GM06990 (cell line): ENCODE measurements at regions not wholly inside any gene's neighbourhood (a gene's known extent, or its start where the extent isn't known, plus 50 kb on each side); places are given as distances from the start of the nearest gene placed in this dataset.
"Not testable (repeated sequence)": the region's sequence is repeated elsewhere in the genome, so short reads cannot be mapped to it uniquely, and the experiment has no call there.

ENCODE experiments used
- DNase-seq: peaks from one replicate; pipeline ENCODE4 v3.0.0-alpha.2; 2011; ENCODE audit not compliant: insufficient read length; ENCODE audit errors: extremely low read depth
- H3K27me3 ChIP-seq: replicated peaks from 2 replicates; pipeline ENCODE4 v1.6.0; 2011; ENCODE audit warnings: low read length; ENCODE audit not compliant: control insufficient read depth, insufficient read depth
- H3K36me3 ChIP-seq: 2 replicates; pipeline ENCODE4 v1.5.1; 2011; ENCODE audit warnings: low read length; ENCODE audit not compliant: control insufficient read depth, insufficient read depth
- H3K4me3 ChIP-seq: replicated peaks from 2 replicates; pipeline ENCODE4 v1.5.1; 2011; ENCODE audit warnings: low read depth, mild to moderate bottlenecking, control low read depth, low read length
- TF ChIP-seq, protein P1 (sequence below): IDR thresholded peaks from 2 replicates; pipeline ENCODE4 v1.5.1; 2011; ENCODE audit warnings: low read length, control low read depth, mild to moderate bottlenecking, inconsistent platforms; ENCODE audit not compliant: insufficient read depth, poor library complexity, severe bottlenecking

DNA sequence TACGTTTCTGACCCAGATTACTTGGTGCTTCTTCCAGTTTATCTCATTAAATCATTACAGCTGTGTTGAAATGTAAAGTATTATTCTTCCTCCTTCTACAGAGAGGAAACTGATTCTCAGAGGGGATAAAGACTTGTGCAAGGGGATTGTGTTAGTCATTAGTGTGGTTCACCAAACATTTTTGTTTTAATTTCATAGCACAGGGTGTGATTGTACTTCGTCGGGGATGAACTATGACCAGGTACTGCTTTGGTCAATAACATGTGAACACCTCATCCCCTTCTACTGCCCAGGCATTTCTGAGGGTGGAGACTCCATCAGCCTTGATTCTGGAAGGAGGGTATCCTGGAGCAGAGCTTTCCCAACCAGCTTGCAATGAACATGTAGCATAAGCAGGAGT, 120.2 kb upstream of the ALX4 start:
- Histone ChIP-seq H3K4me3 (no peak overlapping the region), H3K27me3 (no peaks in the 10 kb centered on the region), H3K36me3 (no peaks in the 10 kb centered on the region)
- DNase-seq, result no peak
- TF ChIP-seq, protein P1, sequence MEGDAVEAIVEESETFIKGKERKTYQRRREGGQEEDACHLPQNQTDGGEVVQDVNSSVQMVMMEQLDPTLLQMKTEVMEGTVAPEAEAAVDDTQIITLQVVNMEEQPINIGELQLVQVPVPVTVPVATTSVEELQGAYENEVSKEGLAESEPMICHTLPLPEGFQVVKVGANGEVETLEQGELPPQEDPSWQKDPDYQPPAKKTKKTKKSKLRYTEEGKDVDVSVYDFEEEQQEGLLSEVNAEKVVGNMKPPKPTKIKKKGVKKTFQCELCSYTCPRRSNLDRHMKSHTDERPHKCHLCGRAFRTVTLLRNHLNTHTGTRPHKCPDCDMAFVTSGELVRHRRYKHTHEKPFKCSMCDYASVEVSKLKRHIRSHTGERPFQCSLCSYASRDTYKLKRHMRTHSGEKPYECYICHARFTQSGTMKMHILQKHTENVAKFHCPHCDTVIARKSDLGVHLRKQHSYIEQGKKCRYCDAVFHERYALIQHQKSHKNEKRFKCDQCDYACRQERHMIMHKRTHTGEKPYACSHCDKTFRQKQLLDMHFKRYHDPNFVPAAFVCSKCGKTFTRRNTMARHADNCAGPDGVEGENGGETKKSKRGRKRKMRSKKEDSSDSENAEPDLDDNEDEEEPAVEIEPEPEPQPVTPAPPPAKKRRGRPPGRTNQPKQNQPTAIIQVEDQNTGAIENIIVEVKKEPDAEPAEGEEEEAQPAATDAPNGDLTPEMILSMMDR, result no peak

DNA sequence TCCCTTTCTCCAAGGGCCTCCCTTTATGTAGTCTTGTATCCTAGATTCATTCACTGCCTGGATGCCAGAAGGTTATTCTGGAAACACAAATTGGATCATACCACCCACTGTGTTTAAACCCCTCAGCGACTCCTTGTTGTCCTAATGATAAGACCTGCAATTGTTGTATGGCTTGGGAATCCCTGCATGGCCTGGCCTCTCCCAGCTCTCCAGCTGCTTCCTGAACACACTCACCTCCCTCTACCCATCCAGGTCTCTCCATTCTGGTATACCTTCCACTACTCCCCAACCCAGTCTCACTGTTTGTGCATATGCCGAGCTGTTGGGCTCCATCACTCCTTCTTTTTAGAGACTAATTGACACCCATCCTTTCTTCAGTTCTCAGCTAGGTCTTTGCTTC, 124.3 kb upstream of the ALX4 start:
- no peak for DNase-seq
- Histone ChIP-seq H3K4me3 (no peak overlapping the region), H3K27me3 (no peaks in the 10 kb centered on the region), H3K36me3 (no peaks in the 10 kb centered on the region)
- TF ChIP-seq, protein P1, result no peak

DNA sequence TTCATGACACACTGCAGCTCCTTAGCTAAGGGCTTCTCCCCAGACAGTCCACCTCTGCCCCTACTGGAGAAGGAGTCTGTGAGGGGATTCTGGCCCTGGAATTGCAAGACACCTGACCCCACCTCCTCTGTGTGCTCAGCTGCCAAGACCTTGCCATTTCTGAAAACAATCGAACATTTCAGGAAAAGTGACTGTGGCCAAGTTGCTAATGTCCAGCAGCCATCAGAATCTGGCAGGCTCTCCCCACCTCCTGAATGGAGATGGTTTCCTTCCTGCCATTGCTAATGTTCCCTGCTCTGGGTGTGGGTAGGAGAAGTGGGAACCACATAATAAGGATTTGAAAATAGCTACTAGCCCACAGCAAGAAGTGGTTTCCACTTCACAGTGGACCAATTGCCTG, 127.2 kb upstream of the ALX4 start:
- DNase-seq, result no peak
- TF ChIP-seq, protein P1, result no peak

DNA sequence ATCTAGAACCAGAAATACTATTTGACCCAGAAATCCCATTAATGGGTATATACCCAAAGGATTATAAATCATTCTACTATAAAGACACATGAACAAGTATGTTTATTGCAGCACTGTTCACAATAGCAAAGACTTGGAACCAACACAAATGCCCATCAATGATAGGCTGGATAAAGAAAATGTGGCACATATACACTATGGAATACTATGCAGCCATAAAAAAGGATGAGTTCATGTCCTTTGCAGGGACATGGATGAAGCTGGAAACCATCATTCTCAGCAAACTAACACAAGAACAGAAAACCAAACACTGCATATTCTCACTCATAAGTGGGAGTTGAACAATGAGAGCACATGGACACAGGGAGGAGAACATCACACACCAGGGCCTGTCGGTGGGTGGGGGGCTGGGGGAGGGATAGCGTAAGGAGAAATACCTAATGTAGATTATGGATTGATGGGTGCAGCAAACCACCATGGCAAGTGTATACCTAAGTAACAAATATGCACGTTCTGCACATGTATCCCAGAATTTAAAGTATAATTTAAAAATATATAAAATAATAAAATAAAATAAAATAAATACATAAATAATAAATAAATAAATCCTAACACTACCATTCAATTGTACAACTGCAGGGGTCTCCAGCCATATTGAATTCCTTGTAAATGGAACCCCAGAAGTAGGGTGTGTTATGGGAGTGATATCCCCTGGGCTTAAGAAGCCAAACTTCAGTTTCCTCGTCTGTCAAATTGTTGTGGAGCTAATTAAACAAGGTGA, 122.4 kb upstream of the CD82 start:
- not testable (repeated sequence) for DNase-seq, H3K36me3 ChIP-seq, H3K4me3 ChIP-seq, H3K27me3 ChIP-seq

More for the DNA sequence above, 127.2 kb upstream of the ALX4 start:
- Histone ChIP-seq H3K27me3 (no peaks in the 10 kb centered on the region), H3K36me3 (no peaks in the 10 kb centered on the region), H3K4me3 (no peak overlapping the region)

DNA sequence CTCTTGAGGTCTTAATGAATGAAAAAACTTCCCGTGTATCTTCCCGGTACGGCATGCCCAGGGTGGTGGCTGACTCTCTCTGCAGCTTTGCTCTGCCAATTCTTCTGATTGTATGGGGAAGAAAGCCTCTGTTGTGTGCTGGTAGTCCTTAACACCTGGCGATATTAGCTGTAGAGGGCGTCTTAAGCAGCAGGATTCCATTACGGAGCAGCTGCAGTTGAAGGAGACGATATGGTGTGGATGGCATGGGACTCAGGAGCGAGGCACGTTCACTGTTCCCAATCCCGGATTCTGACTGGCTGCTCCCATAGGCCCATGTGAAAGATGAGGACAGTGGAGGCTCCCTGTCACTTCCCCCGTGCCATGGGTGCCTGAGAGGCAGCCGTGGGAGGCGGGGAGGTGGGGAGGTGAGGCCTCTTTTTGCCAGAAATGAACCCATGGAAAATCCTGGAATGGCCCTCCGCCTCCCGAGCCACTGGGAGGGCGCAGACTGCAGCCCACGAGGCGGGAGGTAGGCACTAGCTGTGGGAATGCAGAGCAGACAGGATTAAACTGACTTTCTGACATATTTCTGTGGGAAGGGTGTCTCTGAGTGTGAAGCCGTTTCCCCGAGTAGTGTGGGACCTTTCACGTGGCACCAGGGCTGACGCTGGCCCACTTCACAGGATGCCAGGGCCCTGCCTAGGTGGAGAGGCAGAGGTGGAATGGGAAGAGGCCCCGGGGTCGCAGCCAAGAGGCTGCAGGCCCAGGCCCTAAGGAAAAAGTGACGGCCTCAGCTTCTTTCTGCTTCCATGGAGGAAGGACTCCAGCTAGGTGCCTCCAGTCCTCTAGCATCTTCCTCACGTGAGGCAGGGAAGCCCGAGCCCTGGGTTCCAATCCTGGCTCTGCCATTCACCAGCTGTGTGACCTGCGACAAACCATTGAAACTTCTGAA, 121.4 kb upstream of the CD82 start:
- TF ChIP-seq, protein P1, result no peak
- no peaks in the 10 kb centered on the region; the same call in 1 of the 2 replicates for H3K27me3 ChIP-seq
- no peak for DNase-seq
- no peak overlapping the region for H3K4me3 ChIP-seq
- H3K36me3 ChIP-seq, result no peaks in the 10 kb centered on the region

DNA sequence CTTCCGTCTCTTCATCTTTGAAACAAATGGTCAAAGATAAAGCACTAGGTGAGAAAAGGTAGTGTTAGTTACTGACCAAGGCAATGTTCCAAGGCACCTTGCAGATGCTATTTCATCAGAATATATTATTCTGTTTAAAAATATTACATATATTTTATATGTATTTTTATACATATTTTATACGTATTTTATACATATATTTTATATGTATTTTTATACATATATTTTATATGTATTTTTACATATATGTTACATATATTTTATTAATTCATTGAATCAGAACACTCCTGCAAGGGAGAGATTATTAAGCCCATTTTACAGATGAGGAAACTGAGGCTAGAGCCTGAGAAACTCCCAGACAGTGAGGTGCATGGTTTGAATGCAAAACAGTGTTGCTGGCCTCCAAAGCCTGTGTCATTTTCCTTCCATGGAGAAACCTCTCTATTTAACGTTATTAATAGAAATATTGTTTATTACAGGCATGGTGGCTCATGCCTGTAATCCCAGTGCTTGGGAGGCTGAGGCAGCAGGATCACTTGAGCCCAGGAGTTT, 120.6 kb upstream of the CD82 start:
- TF ChIP-seq, protein P1, result no peak
- DNase-seq, result no peak
- Histone ChIP-seq H3K36me3 (no peaks in the 10 kb centered on the region), H3K4me3 (no peak overlapping the region), H3K27me3 (no peaks in the 10 kb centered on the region; the same call in 1 of the 2 replicates)
